GM12873 (cell line): ENCODE measurements at regions not wholly inside any gene's neighbourhood (a gene's known extent, or its start where the extent isn't known, plus 50 kb on each side); places are given as distances from the start of the nearest gene placed in this dataset.

Experiments
- TF ChIP-seq, protein P1 (sequence below): IDR thresholded peaks from 2 replicates; pipeline ENCODE4 v1.5.1; 2012; ENCODE audit warnings: low read depth, mild to moderate bottlenecking, moderate library complexity, low read length, control low read depth; ENCODE audit not compliant: insufficient read depth; ENCODE audit errors: missing control alignments

GRCh38 chr2:215888680-215889079, 124.7 kb downstream of the MREG start:
- TF ChIP-seq, protein P1, sequence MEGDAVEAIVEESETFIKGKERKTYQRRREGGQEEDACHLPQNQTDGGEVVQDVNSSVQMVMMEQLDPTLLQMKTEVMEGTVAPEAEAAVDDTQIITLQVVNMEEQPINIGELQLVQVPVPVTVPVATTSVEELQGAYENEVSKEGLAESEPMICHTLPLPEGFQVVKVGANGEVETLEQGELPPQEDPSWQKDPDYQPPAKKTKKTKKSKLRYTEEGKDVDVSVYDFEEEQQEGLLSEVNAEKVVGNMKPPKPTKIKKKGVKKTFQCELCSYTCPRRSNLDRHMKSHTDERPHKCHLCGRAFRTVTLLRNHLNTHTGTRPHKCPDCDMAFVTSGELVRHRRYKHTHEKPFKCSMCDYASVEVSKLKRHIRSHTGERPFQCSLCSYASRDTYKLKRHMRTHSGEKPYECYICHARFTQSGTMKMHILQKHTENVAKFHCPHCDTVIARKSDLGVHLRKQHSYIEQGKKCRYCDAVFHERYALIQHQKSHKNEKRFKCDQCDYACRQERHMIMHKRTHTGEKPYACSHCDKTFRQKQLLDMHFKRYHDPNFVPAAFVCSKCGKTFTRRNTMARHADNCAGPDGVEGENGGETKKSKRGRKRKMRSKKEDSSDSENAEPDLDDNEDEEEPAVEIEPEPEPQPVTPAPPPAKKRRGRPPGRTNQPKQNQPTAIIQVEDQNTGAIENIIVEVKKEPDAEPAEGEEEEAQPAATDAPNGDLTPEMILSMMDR, result no peak

GRCh38 chr2:215887303-215887702, 126.0 kb downstream of the MREG start:
- TF ChIP-seq, protein P1, result no peak

- TF ChIP-seq, protein P1, result no peak
Observed at GRCh38 chr2:215886022-215886421, 127.3 kb downstream of the MREG start.

- TF ChIP-seq, protein P1, result no peak
Observed at GRCh38 chr2:215885536-215885935, 127.8 kb downstream of the MREG start.

- TF ChIP-seq, protein P1, result no peak
Observed at GRCh38 chr2:215884451-215885087, 128.8 kb downstream of the MREG start.

GRCh38 chr2:215883799-215884198, 129.6 kb downstream of the MREG start:
- TF ChIP-seq, protein P1, result no peak

GRCh38 chr2:215882689-215883088, 130.7 kb downstream of the MREG start:
- TF ChIP-seq, protein P1, result no peak
